ENCODE measurements at regions not wholly inside any gene's neighbourhood (a gene's known extent, or its start where the extent isn't known, plus 50 kb on each side); places are given as distances from the start of the nearest gene placed in this dataset.

DNA sequence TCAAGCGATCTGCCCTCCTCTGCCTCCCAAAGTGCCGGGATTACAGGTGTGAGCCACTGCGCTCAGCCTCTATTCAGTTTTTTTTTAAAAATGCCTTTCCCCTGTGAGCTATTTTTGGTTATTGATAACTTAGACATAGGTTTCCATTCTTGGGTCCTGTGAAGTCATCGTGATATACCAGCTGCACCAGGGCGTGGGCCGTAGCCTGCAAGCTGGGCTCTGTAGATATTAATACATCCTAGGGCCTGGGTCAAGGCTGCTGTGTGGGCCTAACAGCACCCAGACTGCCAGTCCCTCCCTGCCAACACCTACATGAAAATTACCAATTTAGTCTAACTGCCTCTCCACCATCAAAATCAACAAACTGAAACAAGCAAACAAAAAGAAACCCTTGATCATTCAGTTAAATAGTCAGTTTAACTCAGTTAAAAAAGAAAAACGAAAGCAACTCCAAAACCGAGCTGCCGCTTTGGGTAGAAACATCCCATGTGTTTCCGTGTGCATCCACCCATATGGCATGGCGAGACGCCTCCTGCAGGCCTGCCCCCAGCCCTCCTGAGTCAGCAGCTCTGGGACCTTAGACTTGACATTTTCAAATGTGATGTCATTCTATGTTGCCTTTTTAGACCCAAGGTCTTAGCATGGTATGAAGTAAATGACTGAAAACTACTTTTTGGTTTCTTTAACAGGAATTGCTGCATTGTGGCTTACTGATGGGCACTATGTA is 330.2 kb downstream of the GLRX3 start:
- DNase-seq = no peak

DNA sequence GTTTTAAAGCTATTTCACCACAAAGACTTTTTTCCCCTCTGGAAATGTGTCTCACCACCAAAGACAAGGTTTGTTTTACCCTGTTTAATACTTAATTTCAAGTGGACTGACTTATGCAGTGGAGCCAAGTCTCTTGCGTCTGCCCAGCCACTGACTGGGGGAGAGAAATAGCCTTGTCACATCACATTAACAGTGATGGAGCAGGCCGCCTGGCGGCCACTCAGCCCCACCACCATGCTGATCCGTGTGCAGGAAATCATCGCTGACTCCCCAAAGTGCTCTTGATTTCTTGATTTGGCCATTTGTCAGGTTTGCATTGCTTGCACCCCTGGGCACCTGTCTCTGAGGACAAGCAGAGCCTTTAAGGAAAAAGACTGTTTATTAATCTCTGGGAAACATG is 334.1 kb downstream of the GLRX3 start:
- DNase-seq = no peak

DNA sequence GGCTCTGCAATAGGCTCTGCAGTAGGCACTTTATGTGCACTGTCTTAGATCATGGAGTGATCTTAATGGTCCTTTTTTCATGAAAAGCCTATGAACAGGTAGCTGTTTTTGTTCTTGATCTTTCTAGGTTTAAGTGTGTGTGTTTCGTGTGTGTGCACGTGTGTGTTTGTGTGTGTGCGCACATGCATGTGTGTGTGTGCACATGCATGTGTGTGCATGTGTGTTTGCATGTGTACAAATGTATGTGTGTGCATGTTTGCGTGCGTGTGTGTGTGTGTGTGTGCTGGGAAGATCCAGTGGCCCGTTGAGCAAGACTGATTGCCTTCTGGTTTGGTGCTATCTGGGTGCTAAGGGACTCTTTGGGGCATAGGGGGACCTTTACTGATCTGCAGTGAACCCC is 334.8 kb downstream of the GLRX3 start:
- no peak for DNase-seq

DNA sequence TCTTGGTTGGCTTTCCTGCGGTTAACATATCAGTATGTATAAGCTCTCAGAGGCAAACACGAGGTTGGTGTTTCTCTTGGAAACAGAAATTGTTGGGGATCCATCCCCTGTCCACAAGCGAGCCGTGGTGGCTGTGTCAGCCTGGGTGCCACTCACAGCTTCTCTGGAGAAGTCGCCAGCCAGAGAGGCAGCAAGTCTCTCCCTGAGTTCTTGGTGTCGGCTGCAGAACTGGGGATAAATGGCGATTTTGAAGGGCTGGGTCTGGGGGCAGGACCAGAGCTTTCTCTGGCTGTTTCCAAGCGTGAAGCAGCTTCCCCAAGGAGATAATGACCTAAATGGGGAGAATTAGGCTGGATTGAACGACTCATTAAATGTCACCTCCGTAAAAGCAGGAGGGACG is 335.3 kb downstream of the GLRX3 start:
- DNase-seq = no peak

DNA sequence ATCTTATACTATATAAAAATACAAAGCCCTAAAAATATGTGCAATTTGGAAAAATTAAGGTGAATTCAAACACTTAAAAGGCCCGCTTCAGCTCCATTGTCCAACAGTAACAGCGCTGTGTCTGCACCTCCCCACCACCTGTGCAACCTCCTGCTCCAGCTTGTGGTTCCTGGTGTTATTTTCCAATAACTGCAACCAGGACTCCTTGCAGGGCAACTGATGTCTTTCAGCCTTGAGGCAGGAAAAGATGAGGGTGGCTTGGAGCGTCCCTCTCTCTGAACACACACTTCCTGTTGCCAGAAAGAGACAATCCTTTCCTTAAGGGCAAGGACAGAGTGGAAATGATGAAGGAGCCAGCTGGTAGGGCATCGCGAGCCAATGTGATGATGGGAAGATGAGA is 336.0 kb downstream of the GLRX3 start:
- DNase-seq = no peak

DNA sequence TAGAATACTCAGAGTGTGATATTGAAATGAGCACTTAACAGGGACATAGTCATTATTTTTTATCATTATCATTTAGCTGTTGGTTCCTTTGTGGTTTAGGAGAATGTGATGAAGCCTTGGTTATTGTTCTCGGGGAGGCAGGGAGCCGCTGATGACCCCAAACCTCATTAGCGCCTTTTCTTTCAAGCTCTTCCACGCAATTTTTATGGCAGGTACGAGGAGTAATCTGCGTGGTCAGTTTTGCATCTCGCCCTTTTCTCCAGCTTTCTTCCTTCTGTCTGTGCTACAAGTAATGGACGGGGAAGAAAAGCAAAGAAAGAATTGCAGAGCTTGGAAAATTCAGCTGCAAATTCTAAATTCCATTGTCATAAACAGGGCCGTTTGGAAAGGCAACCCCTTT is 338.4 kb downstream of the GLRX3 start:
- no peak for DNase-seq

DNA sequence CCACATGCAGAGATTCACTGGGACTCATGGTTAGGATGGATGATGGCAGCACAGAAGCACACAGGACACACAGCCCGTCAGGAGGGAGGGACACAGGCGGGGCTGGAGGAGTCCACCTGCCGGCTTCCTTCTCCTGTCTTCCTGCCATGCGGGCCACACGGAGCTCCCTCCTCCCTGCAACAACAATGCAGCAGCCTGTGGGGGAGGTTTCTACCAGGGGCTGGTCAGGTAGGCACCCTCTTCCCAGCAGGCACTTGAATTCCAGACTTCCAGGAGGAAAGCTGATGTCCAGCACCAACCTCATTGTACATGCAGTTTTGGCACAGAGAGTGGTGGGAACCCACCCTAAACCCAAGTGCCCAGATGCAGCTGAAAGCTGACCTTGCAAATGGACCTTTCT is 341.2 kb downstream of the GLRX3 start:
- DNase-seq = no peak

DNA sequence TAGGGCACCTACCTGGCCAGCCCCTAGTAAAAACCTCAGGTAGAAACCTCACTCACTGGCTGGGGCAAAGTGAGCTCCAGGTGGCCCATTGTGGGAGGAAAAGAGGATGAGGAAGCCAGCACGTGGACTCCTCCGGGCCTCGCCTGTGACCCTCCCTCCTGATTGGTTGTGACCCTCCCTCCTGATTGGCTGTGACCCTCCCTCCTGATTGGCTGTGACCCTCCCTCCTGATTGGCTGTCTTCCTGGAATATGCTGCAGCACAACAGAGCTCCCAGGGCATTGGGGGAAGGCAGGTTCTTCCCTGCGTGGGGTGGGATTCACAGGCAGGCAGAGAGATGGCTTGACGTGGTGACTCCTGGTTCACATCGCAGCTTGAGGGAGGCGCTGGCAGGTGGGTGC is 343.0 kb downstream of the GLRX3 start:
- no peak for DNase-seq

DNA sequence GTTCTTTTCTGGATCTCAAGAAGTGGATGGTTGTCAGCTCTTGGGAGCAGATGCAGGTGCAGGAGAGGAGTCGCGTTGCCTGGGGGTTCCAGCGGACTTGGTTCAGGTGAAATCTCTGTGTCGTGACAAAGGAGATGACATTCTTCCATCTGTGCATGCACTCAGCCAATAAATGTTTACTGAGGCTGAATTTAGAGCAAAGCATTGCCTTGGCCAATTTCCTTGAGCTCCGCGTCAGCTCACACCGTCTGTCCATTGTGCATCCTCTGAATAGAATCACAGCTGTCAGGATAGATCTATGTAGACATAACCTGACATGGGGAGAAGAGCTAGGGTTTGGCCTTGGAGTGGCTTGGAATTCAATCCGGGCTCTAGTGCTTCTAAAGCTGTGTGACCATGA is 343.7 kb downstream of the GLRX3 start:
- no peak for DNase-seq

DNA sequence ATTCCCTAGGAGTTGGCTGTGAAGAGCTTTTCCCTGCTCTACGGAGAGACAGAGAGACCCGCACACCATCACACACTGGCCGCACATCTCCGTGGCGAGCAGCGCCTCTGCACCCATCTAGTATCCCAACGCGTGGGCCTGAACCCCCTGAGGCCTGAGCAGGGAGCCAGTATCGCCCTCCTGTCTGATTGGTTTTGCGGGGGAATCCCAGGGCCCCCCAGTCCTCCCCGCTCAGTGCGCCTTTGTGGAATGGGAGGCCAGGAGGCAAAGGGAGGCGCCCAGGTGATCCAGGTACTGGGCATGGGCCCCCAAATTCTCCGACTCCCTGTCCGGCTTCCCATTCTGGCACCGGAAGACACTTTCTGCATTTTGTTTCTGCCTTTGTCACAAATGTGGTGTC is 344.3 kb downstream of the GLRX3 start:
- DNase-seq = no peak

DNA sequence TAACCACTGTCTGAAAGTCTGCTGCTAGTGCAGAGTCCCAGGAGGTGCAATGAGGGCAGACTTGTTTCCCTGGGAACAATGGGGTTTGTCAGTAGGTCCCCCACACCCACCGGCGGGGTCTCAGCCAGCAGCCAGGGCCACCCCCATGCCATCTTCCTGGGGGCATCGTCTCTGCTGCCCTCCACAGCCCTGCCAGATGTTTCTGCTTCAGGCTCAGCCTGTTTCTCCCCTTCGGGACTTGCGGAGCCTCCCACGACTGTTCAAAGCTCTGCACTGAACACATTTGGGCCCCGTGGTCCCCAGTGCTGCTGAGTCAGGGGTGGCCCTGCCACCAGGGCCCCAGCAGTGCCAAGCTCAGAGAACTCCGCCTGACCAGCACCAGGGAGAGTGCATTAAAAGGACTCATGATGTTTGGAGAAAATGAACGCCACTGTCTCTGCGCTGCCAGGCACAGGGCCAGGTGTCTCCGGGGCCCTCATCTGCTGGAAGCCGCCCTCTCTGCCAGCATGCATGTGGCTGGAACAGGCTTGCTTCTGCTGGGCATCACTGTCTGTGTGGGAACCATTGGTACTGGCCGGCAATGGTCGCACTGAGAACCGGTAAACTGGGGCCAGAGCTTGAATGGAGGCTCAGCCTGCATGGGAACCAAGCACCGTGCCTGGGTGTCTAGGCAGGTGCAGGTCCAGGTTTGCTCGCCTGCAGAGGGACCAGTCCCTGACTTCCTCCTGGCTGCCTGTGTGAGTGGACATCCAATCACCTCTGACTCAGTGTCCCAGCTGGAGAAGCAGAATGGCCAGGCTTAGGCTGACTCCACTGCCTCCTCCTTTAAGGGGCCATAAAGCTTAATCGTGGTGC is 345.1 kb downstream of the GLRX3 start:
- no peak for DNase-seq

DNA sequence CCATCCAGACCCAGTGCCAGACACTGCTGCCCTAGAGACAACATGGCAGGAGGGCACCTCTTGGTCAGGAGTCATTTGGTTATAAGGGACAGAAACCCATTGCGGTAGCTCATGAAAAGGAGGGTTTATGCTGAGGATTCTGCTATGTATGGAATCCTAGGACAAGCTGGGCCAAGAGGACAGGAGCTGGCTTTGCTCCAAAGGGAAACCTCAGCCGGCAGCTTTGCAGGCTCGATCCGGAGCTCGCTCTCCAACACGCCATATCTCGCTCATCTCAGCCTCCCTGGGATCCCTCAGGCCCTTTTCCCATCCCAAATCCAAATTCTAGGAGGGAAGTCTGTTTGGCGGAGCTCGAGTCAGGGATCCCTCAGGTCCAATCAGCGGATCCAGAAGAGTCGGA is 345.7 kb downstream of the GLRX3 start:
- no peak for DNase-seq

DNA sequence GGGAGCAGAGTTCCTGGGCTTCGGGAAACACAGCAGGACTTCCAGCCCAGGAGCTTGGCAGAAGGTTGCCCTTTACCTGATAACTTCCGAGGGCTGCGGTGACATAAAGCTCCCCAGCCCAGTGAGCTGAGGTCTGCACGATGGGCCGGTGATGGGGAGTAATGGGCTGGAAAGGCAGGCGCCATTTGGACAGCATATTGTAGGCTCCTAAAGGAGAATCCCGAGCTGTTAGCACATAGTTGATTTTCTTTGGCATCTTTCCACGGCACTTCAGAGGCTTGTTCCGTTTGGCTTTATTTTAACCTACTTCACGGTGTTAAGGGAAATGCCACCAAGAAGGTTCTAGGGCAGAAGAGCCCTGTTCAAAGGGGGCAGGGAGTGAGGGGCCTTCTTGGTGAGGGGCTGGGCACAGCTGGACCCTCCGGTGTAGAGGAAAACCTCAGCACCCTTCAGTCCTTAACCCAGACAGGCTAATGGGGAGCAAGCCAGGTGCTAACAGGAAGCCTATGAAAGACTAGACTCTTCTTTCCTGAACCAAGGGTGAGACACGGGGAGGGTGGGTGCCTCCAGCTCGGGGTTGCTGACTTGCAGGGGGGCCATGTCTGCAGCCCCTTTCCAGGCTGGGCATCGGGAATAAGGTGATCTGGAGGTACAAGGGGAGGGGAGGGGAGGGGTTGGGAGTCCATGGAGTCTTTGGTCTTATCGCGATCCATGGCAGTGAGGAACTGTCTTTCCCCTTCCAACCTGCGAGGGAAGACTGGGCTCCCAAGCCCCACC is 347.7 kb downstream of the GLRX3 start:
- DNase-seq = no peak

DNA sequence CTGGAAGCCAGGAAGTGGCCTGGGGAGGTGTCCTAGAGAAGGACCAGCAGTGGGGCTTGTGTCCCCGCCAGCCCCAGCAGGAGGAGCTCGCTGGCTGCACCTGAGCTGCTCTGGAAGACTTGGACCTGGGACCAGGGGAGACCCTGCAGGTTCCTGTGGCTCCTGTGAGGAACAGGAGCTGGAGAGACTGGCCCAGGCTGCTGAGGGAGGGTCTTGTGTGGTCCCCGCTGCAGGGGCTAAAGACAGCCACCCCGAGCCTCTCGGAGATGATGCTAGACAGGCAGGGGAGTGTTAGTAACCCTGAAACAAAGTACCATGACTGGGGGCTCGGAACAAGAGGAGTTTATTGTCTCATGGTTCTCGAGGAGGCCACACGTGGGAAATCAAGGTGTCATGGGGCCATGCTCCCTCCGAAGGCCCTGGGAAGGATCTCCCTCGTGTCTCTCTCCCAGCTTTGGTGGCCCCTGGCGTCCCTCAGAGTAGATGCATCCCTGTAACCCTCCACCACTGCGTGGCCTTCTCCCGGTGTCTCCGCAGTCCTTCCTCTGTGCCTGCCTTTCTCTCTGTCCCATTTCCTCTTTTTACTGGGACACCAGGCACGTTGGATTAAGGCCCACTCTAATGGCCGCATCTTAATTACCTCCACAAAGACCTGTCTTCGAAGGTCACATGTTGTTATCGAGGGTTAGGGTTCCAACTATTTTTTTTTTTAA is 348.4 kb downstream of the GLRX3 start:
- no peak for DNase-seq

DNA sequence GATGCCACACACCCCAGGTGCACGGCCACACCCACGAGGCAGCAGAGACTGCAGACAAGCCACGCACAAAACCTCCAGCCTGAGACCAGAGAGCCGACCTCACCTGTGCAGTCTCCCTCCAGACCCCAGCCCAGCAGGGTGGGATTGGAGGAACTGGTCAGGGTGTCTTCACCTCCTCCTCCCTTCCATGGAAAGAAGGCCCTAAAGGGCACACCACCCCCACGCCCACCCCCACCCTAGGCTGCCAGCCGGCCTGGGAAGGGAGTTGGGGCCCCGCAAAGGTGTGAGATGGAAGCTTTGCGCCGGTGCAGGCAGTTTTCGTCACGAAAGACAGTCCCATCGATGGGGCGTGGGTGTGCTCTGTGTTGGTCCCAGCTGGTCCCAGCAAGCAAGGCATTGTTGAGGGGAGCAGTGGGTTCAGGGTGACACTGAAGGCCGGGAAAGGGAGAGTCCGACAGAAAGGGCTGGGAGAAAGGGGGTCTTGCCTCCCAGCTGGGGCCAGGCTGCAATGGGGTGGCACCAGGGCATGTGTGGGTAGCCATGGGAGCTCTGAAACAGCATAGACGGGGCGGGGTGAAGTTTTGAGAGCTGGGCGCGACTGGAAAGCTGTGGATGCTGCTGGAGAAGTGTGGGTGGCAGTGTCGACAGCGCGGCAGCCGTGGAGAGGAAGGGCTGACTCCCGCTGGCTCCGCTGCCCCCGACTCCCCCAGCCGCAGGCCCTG is 349.2 kb downstream of the GLRX3 start:
- DNase-seq = no peak

DNA sequence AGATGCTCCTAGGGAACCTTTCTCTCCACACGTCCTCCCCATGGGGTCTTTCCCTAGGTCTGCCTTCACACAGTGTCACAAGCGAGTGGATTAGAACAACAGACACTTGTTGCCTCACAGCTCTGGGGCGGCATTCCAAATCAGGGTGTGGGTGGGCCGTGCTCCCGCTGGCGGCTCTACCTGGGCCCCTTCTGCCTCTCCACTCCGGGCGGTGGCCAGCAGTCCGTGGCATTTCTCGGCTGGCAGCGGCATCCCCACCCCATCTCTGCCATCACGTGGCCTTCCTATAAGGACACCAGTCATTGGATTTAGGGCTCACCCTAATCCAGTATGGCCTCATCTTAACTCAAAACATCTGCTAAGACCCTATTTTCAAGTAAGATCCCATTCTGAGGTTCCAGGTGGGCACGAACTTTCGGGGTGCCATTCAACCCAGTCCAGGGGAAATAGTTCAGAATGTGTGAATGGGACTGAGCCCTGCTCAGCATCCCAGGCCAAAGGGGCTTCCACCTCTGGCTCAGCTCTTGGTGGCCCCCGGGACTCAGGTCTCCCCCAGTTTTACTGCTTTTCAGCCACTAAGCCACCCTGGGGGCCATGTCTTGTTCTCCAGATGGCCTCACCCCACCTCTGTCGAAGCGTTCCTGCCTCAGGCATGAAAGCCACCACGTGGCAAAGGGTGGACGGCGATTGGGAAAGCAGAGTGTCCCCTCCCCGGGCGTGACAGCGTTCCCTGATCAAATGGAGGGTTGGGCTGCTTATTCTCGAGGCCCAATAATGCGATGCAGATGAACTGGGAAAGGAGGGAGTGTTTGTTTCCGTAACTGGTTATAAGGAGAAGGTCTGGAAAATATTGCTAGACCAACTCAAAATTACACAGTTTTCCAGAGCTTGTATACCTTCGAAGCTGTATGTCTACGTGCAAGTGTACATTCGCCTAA is 350.0 kb downstream of the GLRX3 start:
- DNase-seq = no peak

DNA sequence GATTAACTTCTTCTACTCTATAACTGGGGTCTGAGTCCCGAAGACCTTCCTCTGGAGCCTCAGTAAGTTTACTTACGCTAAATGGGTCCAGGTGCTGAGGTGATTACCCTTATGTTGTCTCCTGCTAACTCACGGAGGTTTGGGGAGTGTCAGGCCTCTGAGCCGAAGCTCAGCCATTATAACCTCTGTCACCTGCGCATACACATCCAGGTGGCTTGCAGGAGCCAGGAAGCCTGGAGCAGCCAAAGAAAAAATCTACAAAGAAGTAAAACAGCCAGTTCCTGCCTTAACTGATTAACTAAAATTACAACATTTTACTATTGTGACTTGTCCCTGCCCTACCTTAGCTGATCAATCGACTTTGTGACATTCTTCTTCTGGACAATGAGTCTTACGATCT is 350.7 kb downstream of the GLRX3 start:
- no peak for DNase-seq

DNA sequence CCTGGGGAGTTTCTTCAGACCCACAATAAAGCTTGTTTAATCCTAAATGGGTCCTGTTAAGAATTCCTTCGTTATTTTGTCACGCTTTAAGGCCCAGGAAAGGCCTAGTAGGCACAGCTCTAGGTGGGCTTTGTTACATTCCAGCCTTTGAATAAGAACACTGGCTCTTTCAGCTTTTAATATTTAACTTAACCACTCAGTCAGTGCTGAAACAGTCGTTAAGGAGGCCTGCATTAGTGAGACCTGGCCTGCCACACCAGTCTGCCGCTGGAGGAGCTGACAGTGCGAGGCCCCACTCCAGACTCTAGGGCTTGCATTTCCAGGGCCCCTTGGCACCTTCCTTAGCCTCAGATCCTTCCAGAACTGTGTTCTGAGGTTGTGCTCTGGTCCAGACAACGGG is 351.4 kb downstream of the GLRX3 start:
- DNase-seq = no peak

DNA sequence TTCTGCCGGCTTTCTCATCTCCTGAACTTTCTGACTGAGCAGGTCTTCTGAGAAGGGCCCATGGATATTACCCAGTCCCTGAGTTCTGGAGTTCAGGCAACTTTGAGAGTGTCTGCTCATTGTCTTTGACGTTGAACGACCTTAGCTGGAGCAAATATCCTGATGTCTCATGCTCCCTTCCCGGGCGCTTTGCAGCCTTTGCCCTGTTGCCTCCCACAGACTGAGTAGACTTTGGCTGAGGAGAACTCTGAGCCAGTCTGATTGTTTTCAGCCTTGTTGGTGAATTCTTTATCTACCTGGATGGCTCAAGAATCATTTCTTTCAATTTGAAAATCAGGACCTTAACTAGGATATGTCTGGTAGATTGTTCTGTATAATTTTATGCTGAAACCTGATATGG is 353.7 kb downstream of the GLRX3 start:
- DNase-seq = no peak

DNA sequence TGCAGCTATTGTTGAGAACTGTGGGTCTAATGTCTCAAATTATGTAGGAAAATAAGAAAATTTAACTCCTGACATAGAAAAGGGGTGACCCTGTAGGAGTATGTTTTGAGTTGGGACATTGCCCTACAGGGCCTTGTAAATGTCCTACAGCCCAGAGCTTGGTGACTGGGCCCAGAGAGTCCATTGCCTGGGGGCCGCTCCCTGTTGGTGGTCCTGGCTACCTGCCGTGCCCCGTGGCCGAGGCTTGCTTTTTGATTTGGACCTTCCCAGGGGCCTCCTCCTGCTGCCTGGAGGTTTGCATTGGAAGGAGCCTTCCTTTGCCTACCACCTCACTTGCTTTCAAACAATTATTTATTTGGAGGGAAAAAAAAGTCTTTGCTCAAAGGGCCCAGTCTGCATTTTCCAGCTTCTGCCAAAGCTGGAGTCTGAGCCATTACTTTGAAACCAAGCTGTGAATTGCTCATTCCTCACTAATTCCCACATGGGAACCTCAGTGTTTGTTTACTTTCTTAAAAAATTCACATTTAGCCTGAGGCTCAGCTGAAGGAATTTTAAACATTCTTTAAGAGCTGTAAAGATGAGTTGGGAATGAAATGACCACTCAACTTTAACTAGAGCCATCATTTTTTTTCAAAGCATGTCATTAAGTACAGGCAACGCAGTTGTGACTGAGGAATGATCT is 355.0 kb downstream of the GLRX3 start:
- no peak for DNase-seq

DNA sequence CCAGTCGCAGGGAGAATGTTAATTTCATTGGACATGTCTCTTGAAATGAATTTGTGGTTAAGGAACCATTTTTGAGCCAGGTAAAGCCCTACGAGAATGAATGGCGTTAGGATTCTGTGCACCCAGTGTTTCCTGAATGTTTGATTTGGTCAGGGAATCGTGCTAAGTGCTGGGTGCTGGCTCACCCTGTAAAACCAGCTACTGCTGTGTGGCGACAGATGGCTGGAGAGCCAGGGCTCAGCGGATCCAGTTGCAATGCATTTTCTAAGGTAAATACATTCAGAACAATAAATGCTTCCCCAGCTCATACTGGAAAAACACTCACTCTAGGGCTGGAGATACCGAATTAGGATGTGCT is 355.5 kb downstream of the GLRX3 start:
- no peak for DNase-seq
